ENCODE measurements at regions not wholly inside any gene's neighbourhood (a gene's known extent, or its start where the extent isn't known, plus 50 kb on each side); places are given as distances from the start of the nearest gene placed in this dataset.
"Not testable (repeated sequence)": the region's sequence is repeated elsewhere in the genome, so short reads cannot be mapped to it uniquely, and the experiment has no call there.

DNA sequence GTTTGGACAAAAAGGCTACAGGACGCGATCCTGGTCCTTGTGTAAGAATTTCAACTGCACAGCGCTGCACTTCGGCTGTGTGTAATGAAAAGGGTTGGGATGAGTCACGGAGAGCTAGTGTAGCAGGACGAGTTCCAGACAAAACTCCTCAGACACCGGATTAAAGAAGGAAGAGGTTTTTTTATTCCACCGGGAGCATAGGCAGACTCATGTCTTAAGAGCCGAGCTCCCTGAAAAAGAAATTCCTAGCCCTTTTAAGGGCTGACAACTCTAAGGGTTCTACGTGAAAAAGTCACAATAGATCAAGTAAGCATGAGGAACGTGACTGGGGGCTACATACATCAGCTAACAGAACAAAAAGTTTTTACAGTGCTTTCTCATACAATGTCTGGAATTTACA lies 54.8 kb upstream of the FAM90A1 start:
- DNase-seq (ENCODE audit: low read depth): not testable (repeated sequence)

DNA sequence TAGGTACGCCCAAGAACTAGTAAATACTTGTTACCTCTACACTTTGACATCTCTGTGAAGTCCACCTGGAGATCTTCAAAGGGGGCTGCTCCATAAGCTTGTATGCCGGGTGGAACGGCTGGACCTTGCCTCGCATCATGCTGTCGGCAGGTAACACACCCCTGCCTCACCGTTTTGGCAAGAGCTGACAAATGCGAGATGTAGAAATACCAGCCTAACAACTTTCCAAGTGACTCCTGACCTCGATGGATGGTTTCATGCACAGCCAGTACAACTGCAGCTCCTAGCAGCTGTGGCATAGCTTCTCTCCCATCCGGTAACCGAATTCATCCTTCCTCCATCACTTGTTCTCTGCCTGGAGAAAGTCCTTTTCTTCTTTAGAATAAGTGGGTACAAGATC lies 58.3 kb upstream of the FAM90A1 start:
- not testable (repeated sequence) for DNase-seq (ENCODE audit: low read depth)

DNA sequence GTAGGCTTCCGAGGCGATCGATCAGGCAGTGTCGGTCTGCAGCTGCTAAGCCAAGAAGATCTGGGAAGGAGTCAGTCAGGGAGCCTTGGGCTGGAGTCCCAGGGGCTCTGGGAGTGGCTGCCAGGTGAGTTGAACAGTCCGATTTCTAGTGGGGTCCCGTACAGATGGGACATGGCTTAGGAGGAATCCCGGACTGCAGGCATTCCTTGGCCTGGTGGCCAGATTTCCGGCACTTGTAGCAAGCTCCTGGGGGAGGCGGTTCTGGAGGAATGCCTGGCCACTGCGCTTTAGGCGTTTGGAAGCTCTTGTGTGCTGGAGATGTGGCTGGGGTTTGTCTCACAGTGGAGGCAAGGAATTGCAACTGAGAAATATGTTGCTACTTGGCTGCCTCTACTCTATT lies 64.3 kb upstream of the FAM90A1 start:
- not testable (repeated sequence) for DNase-seq (ENCODE audit: low read depth)

DNA sequence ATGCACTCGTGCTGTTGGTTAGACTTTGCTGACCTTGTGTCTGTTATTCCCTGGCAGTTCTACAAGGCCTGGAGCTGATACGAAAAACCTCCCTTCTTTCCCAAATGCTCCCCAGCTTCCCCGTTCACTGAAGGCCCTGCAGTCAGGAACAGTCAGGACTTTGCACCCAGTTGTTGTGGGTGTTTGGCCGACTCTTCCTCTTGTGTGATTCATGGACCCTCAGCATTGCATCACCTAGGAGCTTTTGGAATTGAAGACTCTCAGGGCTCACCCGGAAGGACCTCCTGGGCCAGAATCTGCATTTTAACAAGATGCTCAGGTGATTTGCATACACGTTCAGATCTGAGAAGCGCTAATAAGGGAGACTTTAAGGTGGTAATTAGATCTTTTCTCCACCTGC lies 67.2 kb upstream of the FAM90A1 start:
- DNase-seq (ENCODE audit: low read depth): not testable (repeated sequence)

DNA sequence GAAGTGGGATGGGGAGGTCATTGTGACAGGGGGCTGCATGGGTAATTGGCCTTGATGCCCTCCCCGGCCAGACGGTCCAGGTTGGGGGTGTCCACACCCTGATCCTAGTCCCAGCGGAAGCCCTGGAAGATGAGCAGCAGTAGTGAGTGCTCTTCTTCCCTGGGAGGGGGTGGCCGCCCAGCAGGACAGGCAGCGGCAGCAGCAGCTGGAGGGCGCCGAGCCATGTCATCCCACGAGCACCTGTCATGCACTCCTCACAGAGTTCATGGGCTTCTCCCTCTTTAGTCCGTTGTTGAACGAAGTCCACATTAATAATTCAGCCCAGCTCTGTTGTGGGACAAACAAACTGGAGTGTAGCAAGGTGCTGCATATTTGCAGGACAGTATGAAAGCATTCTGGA lies 81.2 kb upstream of the FAM90A1 start:
- DNase-seq (ENCODE audit: low read depth): not testable (repeated sequence)

DNA sequence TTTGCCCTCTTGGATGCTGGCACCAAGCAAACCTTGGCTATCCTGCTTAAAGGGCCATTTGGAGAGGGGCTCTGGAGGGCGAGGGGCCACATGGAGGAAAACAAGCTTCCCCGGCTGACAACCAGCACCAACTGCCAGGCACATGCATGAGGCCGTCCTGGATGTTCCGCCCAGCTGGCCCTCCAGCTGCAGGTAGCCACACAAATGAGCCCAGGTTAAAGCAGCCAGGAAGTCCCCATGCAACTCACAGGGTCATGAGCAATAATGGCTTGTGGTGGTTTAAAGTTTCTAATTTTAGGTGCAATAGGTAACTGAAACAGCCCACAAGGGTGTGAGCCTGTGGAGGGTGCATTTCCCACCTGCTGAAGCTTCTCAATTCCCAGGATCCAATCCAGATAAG lies 88.6 kb upstream of the FAM90A1 start:
- not testable (repeated sequence) for DNase-seq (ENCODE audit: low read depth)

DNA sequence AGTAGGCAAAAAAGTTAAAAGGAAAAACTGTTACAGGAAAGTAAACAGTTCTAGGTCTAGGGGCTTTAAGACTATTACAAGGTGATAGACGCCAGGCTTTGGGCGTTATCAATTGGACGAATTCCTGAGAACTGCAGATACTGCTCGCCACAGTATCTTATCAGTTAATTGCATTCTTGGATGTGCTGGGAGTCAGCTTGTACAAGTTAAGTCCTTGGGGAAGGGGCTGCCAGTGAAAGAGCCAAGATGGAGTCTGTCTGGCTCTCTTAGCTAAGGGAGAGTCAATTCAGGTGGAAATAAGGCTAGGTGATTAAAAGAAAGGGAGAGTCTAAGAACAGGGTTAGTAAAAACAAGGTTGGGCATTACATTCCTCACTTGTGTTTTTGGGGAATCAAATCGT lies 90.3 kb upstream of the FAM90A1 start:
- not testable (repeated sequence) for DNase-seq (ENCODE audit: low read depth)

DNA sequence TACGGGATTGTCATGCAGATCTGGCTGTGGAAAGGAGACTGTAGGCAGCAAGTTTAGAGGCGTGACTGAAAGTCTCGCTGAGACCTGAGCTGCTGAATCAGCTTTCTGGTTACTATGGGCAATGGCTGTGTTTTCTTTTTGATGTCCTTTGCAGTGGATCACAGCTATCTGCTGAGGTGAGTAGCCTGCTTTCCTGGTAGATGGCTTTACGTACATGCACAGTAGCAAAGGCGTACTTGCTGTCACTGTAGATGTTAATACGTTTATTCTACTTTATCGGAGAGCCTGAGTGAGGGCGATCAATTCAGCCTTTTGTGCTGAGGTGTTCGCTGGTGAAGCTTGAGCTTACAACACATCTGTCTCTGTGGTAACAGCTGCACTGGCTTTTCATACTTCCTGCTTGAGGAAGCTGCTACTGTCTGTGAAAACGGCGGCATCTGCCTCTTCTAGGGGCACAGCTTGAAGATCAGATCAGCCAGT lies 92.9 kb upstream of the FAM90A1 start:
- not testable (repeated sequence) for DNase-seq (ENCODE audit: low read depth)

DNA sequence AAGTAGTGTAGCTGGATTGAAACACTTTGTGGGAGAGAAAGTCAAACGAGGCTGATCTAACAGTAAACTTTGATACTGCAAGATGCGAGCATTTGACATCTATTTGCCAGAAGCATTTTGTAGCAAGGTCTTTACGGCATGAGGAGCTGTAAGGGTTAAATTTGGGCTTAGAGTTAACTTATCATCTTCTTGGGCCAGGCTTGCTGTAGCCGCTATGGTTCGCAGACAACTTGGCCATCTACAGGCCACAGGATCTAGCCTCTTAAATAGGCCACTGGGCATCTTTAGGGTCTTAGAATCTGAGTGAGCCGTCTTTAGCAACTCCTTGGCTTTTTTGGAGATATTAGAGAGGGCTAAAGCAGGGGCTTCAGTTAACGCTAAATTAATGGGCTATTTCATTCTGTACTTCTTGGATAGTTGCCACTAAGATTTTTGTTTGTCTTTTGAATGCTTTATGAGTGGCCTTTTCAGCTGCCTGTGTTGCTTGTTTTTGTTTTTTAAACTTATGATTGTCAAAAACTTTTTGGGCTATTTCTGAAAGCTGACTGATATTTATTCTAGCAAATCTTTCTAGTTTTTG lies 93.5 kb upstream of the FAM90A1 start:
- not testable (repeated sequence) for DNase-seq (ENCODE audit: low read depth)

DNA sequence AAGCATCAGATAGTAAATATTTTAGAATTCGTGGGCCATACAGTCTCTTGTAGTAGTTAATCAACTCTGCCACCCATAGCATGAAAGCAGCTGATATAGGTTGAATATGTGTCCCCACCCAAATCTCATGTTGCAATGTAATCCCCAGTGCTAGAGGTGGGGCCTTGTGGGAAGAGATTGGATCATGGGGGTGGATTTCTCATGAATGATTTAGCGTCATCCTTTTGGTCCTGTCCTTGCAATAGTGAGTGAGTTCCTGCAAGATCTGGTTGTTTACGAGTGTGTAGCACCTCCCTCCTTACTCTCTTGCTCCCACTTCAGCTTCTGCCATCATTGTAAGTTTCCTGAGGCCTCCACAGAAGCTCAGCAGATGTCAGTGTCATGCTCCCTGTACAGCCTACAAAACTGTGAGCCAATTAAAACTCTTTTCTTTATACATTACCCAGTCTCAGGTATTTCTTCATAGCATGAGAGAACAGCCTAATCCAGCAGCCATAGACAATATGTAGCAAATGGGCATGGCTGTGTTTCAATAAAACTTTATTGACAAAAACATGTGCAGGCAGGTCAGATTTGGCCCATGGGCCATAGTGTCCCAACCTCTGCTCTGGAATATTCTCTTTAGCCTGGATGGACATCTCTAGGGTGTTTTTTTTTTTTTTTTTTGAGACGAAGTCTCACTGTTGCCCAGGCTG lies 97.9 kb upstream of the FAM90A1 start:
- DNase-seq (ENCODE audit: low read depth): not testable (repeated sequence)

DNA sequence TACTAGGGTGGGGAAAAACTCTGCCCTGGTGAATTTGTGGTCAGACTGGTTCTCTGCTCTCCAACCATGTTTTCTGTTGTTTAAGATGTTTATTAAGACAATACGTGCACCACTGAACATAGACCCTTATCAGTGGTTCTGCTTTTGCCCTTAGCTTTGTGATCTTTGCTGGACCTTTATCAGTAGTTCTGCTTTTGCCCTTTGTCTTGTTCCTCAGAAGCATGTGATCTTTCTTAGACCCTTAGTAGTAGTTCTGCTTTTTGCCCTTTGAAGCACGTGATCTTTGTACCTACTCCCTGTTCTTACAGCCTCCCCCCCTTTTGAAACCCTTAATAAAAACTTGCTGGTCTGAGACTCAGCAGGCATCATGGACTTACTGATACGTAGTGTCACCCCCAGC lies 101.4 kb upstream of the FAM90A1 start:
- DNase-seq (ENCODE audit: low read depth): not testable (repeated sequence)

DNA sequence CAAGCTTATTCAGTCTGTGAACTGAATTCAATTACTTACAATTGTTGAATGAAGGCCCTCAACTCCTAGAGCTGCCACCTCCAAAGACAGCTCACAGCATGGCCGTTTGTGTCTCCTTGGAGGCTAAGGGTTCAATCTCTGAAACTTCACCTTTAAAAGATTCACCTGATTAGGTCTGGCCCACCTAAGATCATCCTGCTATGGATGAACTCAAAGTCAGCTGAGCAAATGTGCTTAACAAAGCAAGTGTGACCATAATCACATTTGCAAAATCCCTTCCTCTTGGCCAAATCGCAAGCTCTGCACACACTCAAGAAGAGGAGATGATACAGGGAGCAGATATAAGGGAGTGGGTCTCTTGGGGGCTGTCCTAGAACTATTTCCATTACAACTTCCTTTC lies 105.0 kb upstream of the FAM90A1 start:
- not testable (repeated sequence) for DNase-seq (ENCODE audit: low read depth)

DNA sequence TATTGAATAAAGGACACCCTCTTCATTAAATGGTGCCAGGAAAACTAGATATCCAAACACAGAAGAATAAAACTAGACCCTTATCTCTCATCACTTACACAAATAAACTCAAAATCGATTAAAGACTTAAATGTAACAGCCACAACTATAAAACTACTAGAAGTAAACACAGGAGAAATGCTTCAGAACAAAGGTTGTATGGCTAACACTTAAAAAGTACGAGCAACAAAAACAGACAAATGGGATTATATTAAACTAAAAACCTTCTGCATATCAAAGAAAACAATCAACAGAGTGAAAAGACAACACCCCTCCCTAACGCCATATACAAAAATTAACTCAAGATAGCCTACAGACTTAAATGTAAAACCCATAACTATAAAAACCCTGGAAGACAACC lies 104.7 kb upstream of the CLEC6A start:
- DNase-seq (ENCODE audit: low read depth): not testable (repeated sequence)

DNA sequence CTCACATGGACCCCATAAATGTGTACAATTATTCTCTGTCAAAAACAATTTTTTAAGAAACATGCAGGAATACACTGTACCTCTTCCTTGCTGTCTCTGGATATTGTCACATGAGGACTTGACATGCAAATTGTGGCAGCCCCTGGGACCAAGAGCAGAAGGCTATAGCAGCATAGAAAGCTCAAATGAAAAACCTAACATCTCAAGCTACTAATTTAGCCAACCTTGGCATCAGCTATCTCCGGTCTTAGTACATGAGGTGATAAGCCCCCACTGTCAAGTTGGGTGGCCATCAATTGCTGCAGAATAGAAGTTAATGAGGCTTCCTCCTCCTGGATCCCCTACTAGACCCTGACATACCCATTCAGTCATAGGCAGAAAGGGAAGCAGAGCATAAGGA lies 101.0 kb upstream of the CLEC6A start:
- DNase-seq (ENCODE audit: low read depth): not testable (repeated sequence)

DNA sequence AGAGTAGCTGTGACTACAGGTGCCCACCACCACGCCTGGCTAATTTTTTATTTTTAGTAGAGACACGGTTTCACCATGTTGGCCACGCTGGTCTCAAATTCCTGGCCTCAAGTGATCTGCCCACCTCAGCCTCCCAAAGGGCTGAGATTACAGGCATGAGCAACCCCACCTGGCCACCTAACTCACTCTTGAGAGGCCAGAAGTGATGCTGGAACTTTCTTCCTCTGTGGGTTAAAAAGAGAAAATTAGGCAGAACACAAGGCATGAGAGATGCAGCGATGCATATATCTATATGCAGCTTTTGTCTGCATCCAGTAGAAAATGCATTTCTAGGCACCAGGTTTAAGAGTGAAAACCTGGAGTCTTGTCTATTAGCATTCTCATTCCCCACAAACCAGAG lies 100.2 kb upstream of the CLEC6A start:
- DNase-seq (ENCODE audit: low read depth): not testable (repeated sequence)

DNA sequence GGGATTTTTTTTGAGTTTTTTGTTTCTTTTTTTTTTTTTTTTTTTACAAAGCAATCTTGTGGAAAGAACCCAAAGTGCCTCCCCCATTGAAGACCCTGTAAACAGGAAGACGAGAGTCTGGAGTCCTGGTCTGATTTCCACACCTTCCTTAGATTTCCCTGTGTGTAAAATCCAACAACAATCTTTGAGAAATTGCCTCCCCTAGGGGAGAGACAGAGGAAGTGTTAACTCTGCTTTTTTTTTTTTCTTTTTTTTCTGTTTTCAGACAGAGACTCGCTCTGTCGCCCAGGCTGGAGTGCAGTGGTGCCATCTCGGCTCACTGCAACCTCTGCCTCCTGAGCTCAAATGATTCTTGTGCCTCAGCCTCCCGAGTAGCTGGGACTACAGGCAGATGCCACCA lies 82.0 kb upstream of the CLEC6A start:
- not testable (repeated sequence) for DNase-seq (ENCODE audit: low read depth)

DNA sequence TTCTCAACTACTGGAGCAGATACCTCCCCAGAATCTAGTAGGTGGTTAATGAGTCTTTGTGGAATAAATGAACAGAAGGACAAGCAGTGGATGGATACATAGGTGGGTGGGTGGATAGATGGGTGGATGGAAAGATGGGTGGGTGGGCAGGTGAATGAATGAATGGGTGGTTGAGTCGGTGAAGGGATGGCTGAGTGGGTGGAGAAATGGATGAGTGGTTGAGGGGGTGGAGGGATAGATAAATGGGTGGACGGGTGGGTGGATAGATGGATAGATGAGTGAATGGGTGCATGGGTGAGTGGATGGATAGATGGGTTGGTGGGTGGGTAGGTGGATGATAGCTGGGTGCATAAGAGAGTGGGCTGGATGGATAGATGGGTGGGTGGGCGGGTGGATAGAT lies 80.6 kb upstream of the CLEC6A start:
- not testable (repeated sequence) for DNase-seq (ENCODE audit: low read depth)

DNA sequence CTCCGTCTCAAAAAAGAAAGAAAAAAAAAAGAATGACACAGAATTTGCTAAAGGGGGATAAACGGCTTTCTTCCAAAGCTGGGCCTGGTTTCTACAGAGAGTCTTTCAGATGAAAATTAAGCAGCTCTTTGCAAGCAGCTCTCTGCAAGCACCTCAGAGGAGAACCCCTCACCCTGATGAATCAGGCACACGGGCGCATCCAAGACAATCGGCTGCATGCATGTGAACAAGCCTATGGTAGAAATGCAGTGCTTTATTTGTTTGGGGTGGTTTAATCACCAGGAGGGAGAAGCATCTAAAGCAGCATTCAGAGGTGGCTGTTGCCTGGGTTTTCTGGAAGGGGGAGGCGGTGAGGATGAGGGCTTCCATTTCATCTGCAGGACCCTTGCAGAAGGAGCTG lies 78.0 kb upstream of the CLEC6A start:
- not testable (repeated sequence) for DNase-seq (ENCODE audit: low read depth)

DNA sequence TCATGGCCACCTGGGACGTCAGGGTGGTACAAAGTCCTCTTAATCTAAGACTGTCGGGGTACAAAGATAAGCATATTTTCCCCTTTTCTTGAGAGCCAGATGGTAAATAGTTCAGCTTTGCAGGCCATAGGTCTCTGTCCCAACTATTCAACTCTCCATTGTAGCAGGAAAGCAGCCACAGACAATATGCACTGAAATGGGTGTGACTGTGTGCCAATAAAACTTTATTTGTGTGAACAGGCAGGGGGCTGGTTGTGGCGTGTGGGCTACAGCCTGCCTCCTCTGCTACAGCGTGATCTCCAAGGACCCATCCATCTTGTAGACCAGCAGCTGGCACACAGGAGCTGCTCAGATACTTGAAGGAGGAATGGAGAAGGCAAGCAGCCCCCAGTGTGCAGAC lies 73.2 kb upstream of the CLEC6A start:
- not testable (repeated sequence) for DNase-seq (ENCODE audit: low read depth)

DNA sequence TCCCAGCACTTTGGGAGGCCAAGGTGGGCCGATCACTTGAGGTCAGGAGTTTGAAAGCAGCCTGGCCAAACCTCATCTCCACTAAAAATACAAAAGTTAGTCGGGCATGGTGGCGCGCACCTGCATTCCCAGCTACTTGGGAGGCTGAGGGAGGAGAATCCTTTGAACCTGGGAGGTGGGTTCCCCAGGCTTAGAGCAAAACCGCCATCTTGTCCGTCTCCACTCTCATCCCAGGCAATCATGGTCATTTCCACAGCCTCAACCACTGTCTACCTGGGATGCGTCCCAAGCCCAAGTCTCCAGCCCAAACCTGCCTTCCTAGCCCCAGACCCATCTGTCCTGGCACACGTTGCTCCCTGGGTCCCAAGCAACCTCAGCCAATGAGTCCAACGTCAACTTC lies 71.1 kb upstream of the CLEC6A start:
- not testable (repeated sequence) for DNase-seq (ENCODE audit: low read depth)

DNA sequence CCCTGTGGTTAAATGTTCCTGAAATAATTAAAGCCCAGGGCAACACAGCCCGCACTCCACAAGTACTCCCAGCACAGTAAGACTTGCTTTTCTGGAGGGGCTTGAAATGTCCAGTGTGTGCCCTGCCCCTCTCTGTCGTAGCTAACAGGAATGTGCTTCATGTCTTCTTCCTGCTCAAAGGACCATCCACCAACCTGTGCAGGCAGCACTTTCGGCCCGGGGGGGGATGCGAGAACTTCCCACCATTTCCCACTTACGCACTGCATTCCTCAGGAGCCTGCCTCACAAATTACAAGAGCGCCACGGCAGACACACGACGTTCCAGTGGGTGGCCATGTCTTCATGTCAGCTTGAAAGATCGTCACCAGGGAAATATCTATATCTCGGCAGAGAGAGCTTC lies 70.3 kb upstream of the CLEC6A start:
- DNase-seq (ENCODE audit: low read depth): not testable (repeated sequence)

DNA sequence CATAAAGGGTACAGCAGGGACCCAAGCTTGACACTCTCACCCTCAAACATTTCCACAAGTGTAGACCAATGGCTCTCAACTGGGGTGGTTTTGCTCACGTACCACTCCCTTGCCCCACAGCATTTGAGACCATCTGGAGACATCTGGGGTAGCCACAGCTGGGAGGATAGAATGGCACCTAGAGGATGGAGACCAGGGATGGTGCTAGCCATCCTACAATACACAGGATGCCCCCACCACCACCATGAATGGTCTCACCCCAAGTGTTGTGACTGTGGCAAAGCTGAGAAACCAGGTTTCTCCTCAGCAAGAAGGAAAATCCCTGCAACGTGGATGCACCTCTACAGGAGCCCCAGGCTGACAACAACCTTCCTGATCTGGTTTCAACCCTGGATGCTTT lies 69.1 kb upstream of the CLEC6A start:
- DNase-seq (ENCODE audit: low read depth): not testable (repeated sequence)

DNA sequence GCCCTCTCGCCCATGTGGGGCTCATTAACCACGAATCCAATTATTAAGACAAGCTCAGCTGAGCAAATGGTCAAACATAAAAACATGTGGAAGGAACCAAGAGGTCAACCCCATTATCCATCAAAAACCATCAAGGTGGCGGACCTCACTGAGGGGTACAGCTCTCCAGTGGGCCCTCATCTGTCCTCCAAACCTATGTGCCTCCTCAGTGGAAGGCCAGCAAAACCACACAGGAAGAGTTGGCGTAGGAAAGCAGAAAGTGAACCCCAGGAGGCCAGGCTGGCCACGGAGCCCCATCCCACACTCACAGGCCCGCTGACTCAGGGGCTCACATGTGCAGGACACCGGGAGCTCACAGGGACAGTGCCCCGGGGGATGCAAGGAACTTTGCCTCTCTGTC lies 66.5 kb upstream of the CLEC6A start:
- not testable (repeated sequence) for DNase-seq (ENCODE audit: low read depth)

Measured in activated gamma-delta T cell treated with anti-CD3 and anti-CD28 coated beads, Interleukin-2, amount 50 U/mL, for 16 hours (primary cell).